HL-60 (cell line): ENCODE measurements at regions not wholly inside any gene's neighbourhood (a gene's known extent, or its start where the extent isn't known, plus 50 kb on each side); places are given as distances from the start of the nearest gene placed in this dataset.

Experiments used
- DNase-seq, 2 experiments: peaks; one replicate each; pipeline ENCODE4 v3.0.0-alpha.2; 2010 to 2020; ENCODE audit warnings: low read depth in 1 of 2, low spot score in 1 of 2
- H3K27ac ChIP-seq: fragments of 250-450 bp; sonication (Bioruptor Pico); replicated peaks from 2 replicates; pipeline ENCODE4 v1.5.1; 2020; ENCODE audit warnings: mild to moderate bottlenecking, moderate library complexity
- H3K27me3 ChIP-seq: fragments of 250-450 bp; sonication (Bioruptor Pico); 2 replicates; pipeline ENCODE4 v1.5.1; 2021; ENCODE audit warnings: mild to moderate bottlenecking, moderate library complexity; ENCODE audit not compliant: insufficient read depth, poor library complexity, severe bottlenecking
- H3K4me3 ChIP-seq: replicated peaks from 2 replicates; pipeline ENCODE4 v1.5.1; 2011; ENCODE audit warnings: mild to moderate bottlenecking, control low read depth, low read length; ENCODE audit not compliant: insufficient read depth
- CTCF ChIP-seq: IDR thresholded peaks from one replicate; pipeline ENCODE4 v1.5.1; 2011; ENCODE audit warnings: low read length, control low read depth, inconsistent platforms; ENCODE audit not compliant: insufficient read depth
- GABPA ChIP-seq: IDR thresholded peaks from 2 replicates; pipeline ENCODE4 v1.6.1; 2012; ENCODE audit warnings: low read depth
- POLR2AphosphoS5 ChIP-seq: IDR thresholded peaks from 2 replicates; pipeline ENCODE4 v1.6.1; 2012; ENCODE audit warnings: low read depth
- REST ChIP-seq: IDR thresholded peaks from 2 replicates; pipeline ENCODE4 v1.6.1; 2012; ENCODE audit warnings: low read depth; ENCODE audit not compliant: insufficient replicate concordance
- SPI1 ChIP-seq: IDR thresholded peaks from 2 replicates; pipeline ENCODE4 v1.6.1; 2012; ENCODE audit warnings: low read depth, mild to moderate bottlenecking, borderline replicate concordance

GRCh38 chr7:9231630-9232121 lies 798.3 kb downstream of the NXPH1 start:
- DNase-seq = no peak
- no peak for TF ChIP-seq SPI1
- no peak for TF ChIP-seq CTCF
- no peak for TF ChIP-seq POLR2AphosphoS5
- TF ChIP-seq GABPA = no peak
- TF ChIP-seq REST = no peak
- H3K27ac ChIP-seq = no peak overlapping the region

GRCh38 chr7:9240001-9240400 lies 806.6 kb downstream of the NXPH1 start:
- no peak overlapping the region for H3K4me3 ChIP-seq
- no peak for DNase-seq
- no peak overlapping the region for H3K27ac ChIP-seq
- TF ChIP-seq CTCF = no peak
- TF ChIP-seq GABPA = no peak
- no peak for TF ChIP-seq SPI1
- TF ChIP-seq REST = no peak
- no peak for TF ChIP-seq POLR2AphosphoS5
- no peaks in the 10 kb centered on the region for H3K27me3 ChIP-seq

More at GRCh38 chr7:9231630-9232121, 798.3 kb downstream of the NXPH1 start:
- H3K27me3 ChIP-seq = no peaks in the 10 kb centered on the region
- no peak overlapping the region for H3K4me3 ChIP-seq

GRCh38 chr7:9241826-9242225 lies 808.4 kb downstream of the NXPH1 start:
- Histone ChIP-seq H3K27ac (no peak overlapping the region), H3K27me3 (no peaks in the 10 kb centered on the region), H3K4me3 (no peak overlapping the region)
- DNase-seq = no peak
- TF ChIP-seq GABPA (no peak), POLR2AphosphoS5 (no peak), SPI1 (no peak), CTCF (no peak), REST (no peak)
